ENCODE measurements at regions not wholly inside any gene's neighbourhood (a gene's known extent, or its start where the extent isn't known, plus 50 kb on each side); places are given as distances from the start of the nearest gene placed in this dataset.

- TF ChIP-seq CTCF (IDR thresholded peaks at IDR 0.05) (no peak), POLR2A (IDR thresholded peaks at IDR 0.05) (no peak)
- H3K27ac ChIP-seq: no peak overlapping the region
- H3K27me3 ChIP-seq: no peaks in the 10 kb centered on the region
- intact Hi-C loops (cut with DNase I; ENCODE audit: low total_unique reads): no loop called here
- H3K4me3 ChIP-seq: no peak overlapping the region
- DNase-seq: no peak
- no peaks in the 10 kb centered on the region for H3K4me1 ChIP-seq
- H3K9me3 ChIP-seq: no peaks in the 10 kb centered on the region
- H3K36me3 ChIP-seq (ENCODE audit: low read depth, missing control alignments): no peaks in the 10 kb centered on the region
Measured at GRCh38 chr11:29008481-29008880, 900.3 kb downstream of the METTL15 start.

- Histone ChIP-seq H3K27me3 (no peaks in the 10 kb centered on the region), H3K27ac (no peak overlapping the region), H3K36me3 (ENCODE audit: low read depth, missing control alignments) (no peaks in the 10 kb centered on the region), H3K9me3 (no peaks in the 10 kb centered on the region), H3K4me3 (no peak overlapping the region), H3K4me1 (no peaks in the 10 kb centered on the region)
- 83 to 91% methylated on average over 3 of the region's 3 CpGs for WGBS, 2 donors
- TF ChIP-seq CTCF (IDR thresholded peaks at IDR 0.05) (no peak), POLR2A (IDR thresholded peaks at IDR 0.05) (no peak)
- no peak for DNase-seq
- intact Hi-C loops (cut with DNase I; ENCODE audit: low total_unique reads): no loop called here
Measured at GRCh38 chr11:29006668-29007067, 898.5 kb downstream of the METTL15 start.

- TF ChIP-seq POLR2A (IDR thresholded peaks at IDR 0.05): no peak
- TF ChIP-seq CTCF (IDR thresholded peaks at IDR 0.05): no peak
- intact Hi-C loops (cut with DNase I; ENCODE audit: low total_unique reads): no loop called here
- Histone ChIP-seq H3K27me3 (no peaks in the 10 kb centered on the region), H3K4me3 (no peak overlapping the region), H3K27ac (no peak overlapping the region), H3K9me3 (no peaks in the 10 kb centered on the region), H3K36me3 (ENCODE audit: low read depth, missing control alignments) (no peaks in the 10 kb centered on the region), H3K4me1 (no peaks in the 10 kb centered on the region)
- WGBS, 2 donors: 69 to 78% methylated on average over 4 of the region's 4 CpGs
- DNase-seq: no peak
Measured at GRCh38 chr11:29005401-29005980, 897.3 kb downstream of the METTL15 start.

GRCh38 chr11:29002816-29003215, 894.6 kb downstream of the METTL15 start:
- Histone ChIP-seq H3K36me3 (ENCODE audit: low read depth, missing control alignments) (no peaks in the 10 kb centered on the region), H3K9me3 (no peaks in the 10 kb centered on the region), H3K4me3 (no peak overlapping the region), H3K27me3 (no peaks in the 10 kb centered on the region), H3K4me1 (no peaks in the 10 kb centered on the region), H3K27ac (no peak overlapping the region)
- 82 to 83% methylated on average over 3 of the region's 3 CpGs for WGBS, 2 donors
- no peak for DNase-seq
- TF ChIP-seq CTCF (IDR thresholded peaks at IDR 0.05) (no peak), POLR2A (IDR thresholded peaks at IDR 0.05) (no peak)
- intact Hi-C loops (cut with DNase I; ENCODE audit: low total_unique reads): no loop called here

- Histone ChIP-seq H3K9me3 (no peaks in the 10 kb centered on the region), H3K4me1 (no peaks in the 10 kb centered on the region), H3K27ac (no peak overlapping the region), H3K27me3 (no peaks in the 10 kb centered on the region), H3K4me3 (no peak overlapping the region), H3K36me3 (ENCODE audit: low read depth, missing control alignments) (no peaks in the 10 kb centered on the region)
- intact Hi-C loops (cut with DNase I; ENCODE audit: low total_unique reads): no loop called here
- no peak for TF ChIP-seq POLR2A (IDR thresholded peaks at IDR 0.05)
- no peak for TF ChIP-seq CTCF (IDR thresholded peaks at IDR 0.05)
- 76 to 82% methylated on average over 1 of the region's 1 CpG for WGBS, 2 donors
- peak; percentile 29 for DNase-seq
Measured at GRCh38 chr11:28999620-29000019, 891.4 kb downstream of the METTL15 start.
